ENCODE measurements at regions not wholly inside any gene's neighbourhood (a gene's known extent, or its start where the extent isn't known, plus 50 kb on each side); places are given as distances from the start of the nearest gene placed in this dataset.

GRCh38 chr12:124383028-124383427 lies 88.1 kb downstream of the RFLNA start:
- intact Hi-C loops (cut with micrococcal nuclease; ENCODE audit: unreplicated experiment): loop anchor here (10.0 kb wide), 1 partner anchor 302 kb away; no protein-coding TSS in a partner anchor
- DNase-seq (ENCODE audit: low read depth, low spot score) (no peak), ATAC-seq (no peak)
- TF ChIP-seq CTCF (IDR thresholded peaks at IDR 0.05) (no peak), SIN3A (IDR thresholded peaks at IDR 0.05; ENCODE audit: borderline replicate concordance, insufficient read depth, low read depth, low read length) (no peak)
- ChIA-PET POLR2A (interaction anchor here (0.6 kb wide), 1 partner anchor 321 kb away, joined by 4 read pairs; no protein-coding TSS in a partner anchor), CTCF (no interaction called here)
- Histone ChIP-seq H3K9me3 (ENCODE audit: control insufficient read depth, insufficient read depth, low read depth, low read length) (no peaks in the 10 kb centered on the region), H3K27me3 (ENCODE audit: control insufficient read depth, insufficient read depth, low read length) (no peaks in the 10 kb centered on the region), H3K27ac (ENCODE audit: low read length) (peak overlapping the region; percentile 86), H3K4me3 (ENCODE audit: low read depth in 2 of 2, low read length in 2 of 2) (no peak overlapping the region), H3K36me3 (ENCODE audit: control insufficient read depth, insufficient read depth, low read length) (peaks cover 5% of the 10 kb centered on the region), H3K4me1 (ENCODE audit: control insufficient read depth, insufficient read depth, low read length) (peaks cover 76% of the 10 kb centered on the region)
- in situ Hi-C loops (cut with HindIII; ENCODE audit: low pct_unique_long_range_greater_than_20kb, low sequenced_read_pairs): no loop called here
- no TSS peak for BruUV-seq (replicated peaks)

GRCh38 chr12:124381456-124382296 lies 86.8 kb downstream of the RFLNA start:
- in situ Hi-C loops (cut with HindIII; ENCODE audit: low pct_unique_long_range_greater_than_20kb, low sequenced_read_pairs): no loop called here
- Histone ChIP-seq H3K27ac (ENCODE audit: low read length) (peak overlapping the region; percentile 86), H3K4me3 (ENCODE audit: low read depth in 2 of 2, low read length in 2 of 2) (no peak overlapping the region), H3K36me3 (ENCODE audit: control insufficient read depth, insufficient read depth, low read length) (peaks cover 5% of the 10 kb centered on the region), H3K4me1 (ENCODE audit: control insufficient read depth, insufficient read depth, low read length) (peaks cover 78% of the 10 kb centered on the region), H3K9me3 (ENCODE audit: control insufficient read depth, insufficient read depth, low read depth, low read length) (no peaks in the 10 kb centered on the region), H3K27me3 (ENCODE audit: control insufficient read depth, insufficient read depth, low read length) (no peaks in the 10 kb centered on the region)
- ATAC-seq (no peak), DNase-seq (ENCODE audit: low read depth, low spot score) (no peak)
- intact Hi-C loops (cut with micrococcal nuclease; ENCODE audit: unreplicated experiment): loop anchor here (10.0 kb wide), 1 partner anchor 303 kb away; no protein-coding TSS in a partner anchor
- BruUV-seq (replicated peaks): no TSS peak
- ChIA-PET POLR2A (interaction anchor here (0.6 kb wide), 1 partner anchor 368 kb away, joined by 3 read pairs; no protein-coding TSS in a partner anchor), CTCF (no interaction called here)
- no peak for TF ChIP-seq SIN3A (IDR thresholded peaks at IDR 0.05; ENCODE audit: borderline replicate concordance, insufficient read depth, low read depth, low read length)
- no peak for TF ChIP-seq REST (IDR thresholded peaks at IDR 0.05; ENCODE audit: insufficient read depth in 1 of 2, low read depth in 2 of 2, low read length in 1 of 2)
- TF ChIP-seq CTCF (IDR thresholded peaks at IDR 0.05): no peak
- TF ChIP-seq POLR2AphosphoS5 (IDR thresholded peaks at IDR 0.05; ENCODE audit: low read depth, low read length): no peak
- TF ChIP-seq TCF7L2 (IDR thresholded peaks at IDR 0.05; ENCODE audit: low read depth, low read length): no peak

Measured in Panc1 (cell line).